ENCODE measurements at regions not wholly inside any gene's neighbourhood (a gene's known extent, or its start where the extent isn't known, plus 50 kb on each side); places are given as distances from the start of the nearest gene placed in this dataset.
A peak's percentile ranks its signal among the peaks of the same experiment; 100 is the strongest.

- Histone ChIP-seq H3K36me3 (no peaks in the 10 kb centered on the region), H3K9me3 (replicated peaks in 1 of 11) (no peaks in the 10 kb centered on the region), H4K20me1 (no peaks in the 10 kb centered on the region), H3K4me2 (no peak overlapping the region), H3K4me3 (no peak overlapping the region), H3K9ac (no peak overlapping the region), H3K27ac (no peak overlapping the region), H3K27me3 (no peaks in the 10 kb centered on the region), H3K4me1 (no peaks in the 10 kb centered on the region)
- no peak for TF ChIP-seq Cebpa-rat (IDR thresholded peaks at IDR 0.05)
Measured at GRCh38 chr11:25970726-25971508, 361.0 kb upstream of the ANO3 start.

DNA sequence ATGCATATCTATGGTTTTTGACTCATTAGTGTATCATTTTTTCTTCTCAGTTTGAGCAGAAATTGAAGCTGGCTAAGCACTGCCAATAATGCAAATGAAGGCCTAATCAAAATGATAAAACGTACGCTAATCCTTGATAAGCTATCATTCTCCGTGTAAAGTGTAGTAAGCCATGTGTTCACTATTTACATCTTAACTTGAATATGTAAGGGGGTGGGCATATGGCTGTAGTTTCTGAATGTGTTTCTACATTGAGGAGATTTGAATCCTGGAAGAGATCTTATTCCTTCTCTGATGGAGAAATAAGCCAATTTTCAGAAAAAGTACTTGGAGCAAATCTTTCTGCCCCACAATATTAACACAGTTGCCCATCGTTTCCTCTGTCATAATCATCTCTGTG, 351.8 kb upstream of the ANO3 start:
- H3K36me3 ChIP-seq = no peaks in the 10 kb centered on the region
- H3K4me3 ChIP-seq = no peak overlapping the region
- no peaks in the 10 kb centered on the region for H3K4me1 ChIP-seq
- H3K9ac ChIP-seq = no peak overlapping the region
- no peak overlapping the region for H3K4me2 ChIP-seq
- TF ChIP-seq Cebpa-rat (IDR thresholded peaks at IDR 0.05) = no peak
- H3K9me3 ChIP-seq (replicated peaks in 1 of 11) = no peaks in the 10 kb centered on the region
- H3K27ac ChIP-seq = no peak overlapping the region
- H3K27me3 ChIP-seq = no peaks in the 10 kb centered on the region
- H4K20me1 ChIP-seq = no peaks in the 10 kb centered on the region

DNA sequence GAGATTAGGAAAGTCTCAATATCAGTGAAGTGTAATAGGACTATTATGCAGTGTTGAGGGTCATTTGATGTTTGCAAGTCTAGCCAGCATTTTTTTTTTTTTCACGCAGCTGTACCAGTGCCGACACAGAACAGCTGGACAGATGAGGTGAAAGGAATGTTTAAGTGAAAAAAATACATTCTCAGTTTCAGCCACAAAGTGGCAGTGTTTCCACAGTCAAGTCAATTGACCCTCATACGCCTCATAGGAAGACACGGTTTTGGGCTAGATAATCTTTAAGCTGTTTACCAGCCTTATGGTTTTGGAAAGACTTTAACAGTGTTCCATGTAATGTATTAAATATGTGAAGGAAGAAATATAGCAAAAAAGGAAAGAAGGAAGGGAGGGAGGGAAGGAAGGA, 349.9 kb upstream of the ANO3 start:
- H3K27ac ChIP-seq = no peak overlapping the region
- H3K36me3 ChIP-seq = no peaks in the 10 kb centered on the region
- no peak overlapping the region for H3K4me3 ChIP-seq

GRCh38 chr11:25983280-25983679, 348.6 kb upstream of the ANO3 start:
- no peak for TF ChIP-seq Cebpa-rat (IDR thresholded peaks at IDR 0.05)
- H4K20me1 ChIP-seq = no peaks in the 10 kb centered on the region
- no peak overlapping the region for H3K4me3 ChIP-seq
- H3K36me3 ChIP-seq = no peaks in the 10 kb centered on the region
- no peaks in the 10 kb centered on the region for H3K4me1 ChIP-seq
- H3K9me3 ChIP-seq (replicated peaks in 1 of 11) = no peaks in the 10 kb centered on the region
- no peak overlapping the region for H3K4me2 ChIP-seq
- H3K27me3 ChIP-seq = no peaks in the 10 kb centered on the region
- no peak overlapping the region for H3K27ac ChIP-seq
- 0 out of 22 replicates have a peak overlapping the region, but pooled peaks of 1 of the 11 experiments have one; percentile 15 for H3K9ac ChIP-seq

More for the DNA sequence above, 349.9 kb upstream of the ANO3 start:
- Histone ChIP-seq H3K9ac (no peak overlapping the region), H3K4me2 (no peak overlapping the region), H3K9me3 (replicated peaks in 1 of 11) (no peaks in the 10 kb centered on the region), H3K27me3 (no peaks in the 10 kb centered on the region), H4K20me1 (no peaks in the 10 kb centered on the region), H3K4me1 (no peaks in the 10 kb centered on the region)
- TF ChIP-seq Cebpa-rat (IDR thresholded peaks at IDR 0.05) = no peak

DNA sequence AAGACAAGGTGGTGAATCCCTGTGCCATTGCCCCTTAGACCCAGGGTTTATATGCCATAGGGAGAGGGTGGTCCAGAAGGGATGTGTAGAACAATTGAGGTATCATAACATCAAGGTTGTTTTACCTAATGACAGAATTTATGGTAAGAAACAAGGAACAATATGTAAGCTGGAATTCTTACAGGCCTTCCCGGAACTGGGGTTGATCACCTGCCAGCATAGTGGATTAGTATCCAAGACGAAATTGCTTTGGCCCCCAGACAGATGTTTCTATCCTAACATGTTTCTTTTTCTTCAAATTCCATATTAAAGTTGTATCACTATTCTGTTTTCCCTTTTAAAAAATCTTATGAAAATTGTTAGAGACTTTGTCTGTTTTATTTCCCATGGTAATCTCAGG, 343.8 kb upstream of the ANO3 start:
- no peaks in the 10 kb centered on the region for H4K20me1 ChIP-seq
- TF ChIP-seq Cebpa-rat (IDR thresholded peaks at IDR 0.05) = no peak
- no peaks in the 10 kb centered on the region for H3K9me3 ChIP-seq (replicated peaks in 1 of 11)
- H3K36me3 ChIP-seq = no peaks in the 10 kb centered on the region
- no peaks in the 10 kb centered on the region for H3K4me1 ChIP-seq
- no peaks in the 10 kb centered on the region for H3K27me3 ChIP-seq
- H3K9ac ChIP-seq = no peak overlapping the region
- H3K27ac ChIP-seq = no peak overlapping the region
- H3K4me3 ChIP-seq = no peak overlapping the region
- H3K4me2 ChIP-seq = no peak overlapping the region

DNA sequence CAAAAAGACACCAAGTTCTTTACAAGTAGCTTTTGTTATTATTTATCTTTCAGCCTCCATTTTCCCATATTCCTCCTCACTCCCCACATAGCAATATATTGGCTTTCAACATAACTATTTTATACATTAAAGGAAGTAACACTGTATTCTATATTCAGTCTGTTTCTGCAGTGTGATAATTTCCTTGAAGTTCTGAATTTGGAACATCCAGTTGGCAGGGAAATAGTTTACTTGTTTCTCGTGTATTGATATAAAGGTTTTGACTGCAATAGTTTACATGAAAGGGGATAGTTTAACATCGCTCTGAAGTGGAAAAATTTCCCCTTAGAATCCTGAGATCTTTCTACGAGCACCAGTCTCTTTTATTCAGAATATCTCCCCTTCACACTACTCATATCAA, 341.5 kb upstream of the ANO3 start:
- Histone ChIP-seq H3K9ac (no peak overlapping the region), H3K4me2 (no peak overlapping the region), H4K20me1 (no peaks in the 10 kb centered on the region), H3K36me3 (no peaks in the 10 kb centered on the region), H3K4me3 (no peak overlapping the region), H3K27ac (no peak overlapping the region), H3K9me3 (replicated peaks in 1 of 11) (no peaks in the 10 kb centered on the region), H3K27me3 (no peaks in the 10 kb centered on the region), H3K4me1 (no peaks in the 10 kb centered on the region)
- TF ChIP-seq Cebpa-rat (IDR thresholded peaks at IDR 0.05) = no peak

DNA sequence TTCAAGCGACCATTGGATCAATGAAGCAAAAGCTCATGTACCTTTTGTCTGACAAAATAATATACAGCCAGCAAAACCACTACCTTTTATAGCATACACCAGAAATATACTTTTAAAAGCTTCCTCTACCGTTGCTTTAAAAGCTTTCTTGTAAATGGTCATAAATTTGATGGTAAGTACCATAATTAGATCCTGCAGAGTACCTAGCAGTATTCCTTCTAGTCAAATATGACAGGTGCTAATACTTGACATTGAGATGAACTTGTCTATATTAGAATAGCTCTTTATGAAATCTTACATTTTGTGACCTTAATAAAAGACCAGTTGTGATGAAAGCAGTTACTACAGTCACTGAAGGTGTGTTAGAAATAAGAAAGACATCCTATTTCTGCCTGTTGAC, 340.5 kb upstream of the ANO3 start:
- H3K4me2 ChIP-seq = no peak overlapping the region
- no peaks in the 10 kb centered on the region for H3K4me1 ChIP-seq
- H3K9ac ChIP-seq = no peak overlapping the region
- H4K20me1 ChIP-seq = no peaks in the 10 kb centered on the region
- TF ChIP-seq Cebpa-rat (IDR thresholded peaks at IDR 0.05) = no peak
- H3K4me3 ChIP-seq = no peak overlapping the region
- no peaks in the 10 kb centered on the region for H3K27me3 ChIP-seq
- H3K9me3 ChIP-seq (replicated peaks in 1 of 11) = no peaks in the 10 kb centered on the region
- H3K36me3 ChIP-seq = no peaks in the 10 kb centered on the region
- no peak overlapping the region for H3K27ac ChIP-seq

GRCh38 chr11:25992294-25992693, 339.6 kb upstream of the ANO3 start:
- Histone ChIP-seq H3K4me3 (no peak overlapping the region), H3K4me2 (no peak overlapping the region), H3K9ac (no peak overlapping the region), H3K9me3 (replicated peaks in 1 of 11) (no peaks in the 10 kb centered on the region), H3K27ac (no peak overlapping the region), H4K20me1 (no peaks in the 10 kb centered on the region), H3K27me3 (no peaks in the 10 kb centered on the region), H3K4me1 (no peaks in the 10 kb centered on the region), H3K36me3 (no peaks in the 10 kb centered on the region)
- no peak for TF ChIP-seq Cebpa-rat (IDR thresholded peaks at IDR 0.05)

GRCh38 chr11:25993016-25993415, 338.9 kb upstream of the ANO3 start:
- Histone ChIP-seq H3K4me1 (no peaks in the 10 kb centered on the region), H3K4me2 (no peak overlapping the region), H3K27me3 (no peaks in the 10 kb centered on the region), H3K27ac (no peak overlapping the region), H4K20me1 (no peaks in the 10 kb centered on the region), H3K4me3 (no peak overlapping the region), H3K36me3 (no peaks in the 10 kb centered on the region), H3K9ac (no peak overlapping the region), H3K9me3 (replicated peaks in 1 of 11) (no peaks in the 10 kb centered on the region)
- no peak for TF ChIP-seq Cebpa-rat (IDR thresholded peaks at IDR 0.05)

GRCh38 chr11:26011474-26011873, 320.5 kb upstream of the ANO3 start:
- Histone ChIP-seq H3K9ac (no peak overlapping the region), H4K20me1 (no peaks in the 10 kb centered on the region), H3K4me2 (no peak overlapping the region), H3K4me1 (no peaks in the 10 kb centered on the region), H3K4me3 (no peak overlapping the region), H3K27me3 (no peaks in the 10 kb centered on the region), H3K27ac (no peak overlapping the region), H3K9me3 (replicated peaks in 1 of 11) (no peaks in the 10 kb centered on the region), H3K36me3 (no peaks in the 10 kb centered on the region)
- no peak for TF ChIP-seq Cebpa-rat (IDR thresholded peaks at IDR 0.05)

All from BLaER1 treated with 17β-estradiol and CSF1 and Interleukin-3, amounts not matched to agents 10 nM and 100 nM (cell line).